CD4-positive, alpha-beta T cell treated with Interleukin-6 at 100 ng/mL for 8 hours (primary cell): ENCODE measurements at regions not wholly inside any gene's neighbourhood (a gene's known extent, or its start where the extent isn't known, plus 50 kb on each side); places are given as distances from the start of the nearest gene placed in this dataset.
"Not testable (repeated sequence)": the region's sequence is repeated elsewhere in the genome, so short reads cannot be mapped to it uniquely, and the experiment has no call there.

Source experiments
- DNase-seq: peaks from one replicate; pipeline ENCODE4 v3.0.0-alpha.2; 2020; ENCODE audit warnings: mixed read lengths, low spot score

DNA sequence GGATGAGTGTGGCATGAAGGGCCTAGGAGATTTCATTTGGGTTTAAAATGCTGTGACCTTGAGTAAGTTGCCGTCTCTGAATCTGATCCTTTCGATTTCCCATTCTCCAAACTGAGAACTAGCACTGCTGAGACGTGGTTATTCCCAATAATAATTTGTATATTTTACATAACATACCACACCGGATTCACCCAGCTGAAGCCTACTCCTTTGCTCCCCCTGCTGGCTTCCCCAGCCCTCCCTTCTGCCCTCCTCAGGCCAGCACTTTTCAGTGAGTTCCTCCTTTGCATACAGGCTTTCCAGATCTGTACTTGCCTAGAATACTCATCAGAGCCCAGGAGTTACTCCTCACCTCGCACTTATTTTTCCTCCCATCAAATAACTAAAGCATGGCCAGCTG is 255.1 kb downstream of the OR4F29 start:
- DNase-seq: not testable (repeated sequence)

GRCh38 chr1:191296-192049 is 260.0 kb downstream of the OR4F29 start:
- DNase-seq: peak; percentile 0

- not testable (repeated sequence) for DNase-seq
These were observed 260.8 kb downstream of the OR4F29 start for GRCh38 chr1:190678-191077.

DNA sequence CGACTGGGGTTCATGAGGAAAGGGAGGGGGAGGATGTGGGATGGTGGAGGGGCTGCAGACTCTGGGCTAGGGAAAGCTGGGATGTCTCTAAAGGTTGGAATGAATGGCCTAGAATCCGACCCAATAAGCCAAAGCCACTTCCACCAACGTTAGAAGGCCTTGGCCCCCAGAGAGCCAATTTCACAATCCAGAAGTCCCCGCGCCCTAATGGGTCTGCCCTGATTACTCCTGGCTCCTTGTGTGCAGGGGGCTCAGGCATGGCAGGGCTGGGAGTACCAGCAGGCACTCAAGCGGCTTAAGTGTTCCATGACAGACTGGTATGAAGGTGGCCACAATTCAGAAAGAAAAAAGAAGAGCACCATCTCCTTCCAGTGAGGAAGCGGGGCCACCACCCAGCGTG is 261.6 kb downstream of the OR4F29 start:
- DNase-seq: not testable (repeated sequence)

- not testable (repeated sequence) for DNase-seq
These were observed 262.2 kb downstream of the OR4F29 start for GRCh38 chr1:189270-189669.

GRCh38 chr1:187298-187697 is 264.2 kb downstream of the OR4F29 start:
- not testable (repeated sequence) for DNase-seq

- DNase-seq: not testable (repeated sequence)
These were observed 264.8 kb downstream of the OR4F29 start for GRCh38 chr1:186691-187131.

GRCh38 chr1:186223-186622 is 265.3 kb downstream of the OR4F29 start:
- DNase-seq: not testable (repeated sequence)

DNA sequence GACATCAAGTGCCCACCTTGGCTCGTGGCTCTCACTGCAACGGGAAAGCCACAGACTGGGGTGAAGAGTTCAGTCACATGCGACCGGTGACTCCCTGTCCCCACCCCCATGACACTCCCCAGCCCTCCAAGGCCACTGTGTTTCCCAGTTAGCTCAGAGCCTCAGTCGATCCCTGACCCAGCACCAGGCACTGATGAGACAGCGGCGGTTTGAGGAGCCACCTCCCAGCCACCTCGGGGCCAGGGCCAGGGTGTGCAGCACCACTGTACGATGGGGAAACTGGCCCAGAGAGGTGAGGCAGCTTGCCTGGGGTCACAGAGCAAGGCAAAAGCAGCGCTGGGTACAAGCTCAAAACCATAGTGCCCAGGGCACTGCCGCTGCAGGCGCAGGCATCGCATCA is 266.0 kb downstream of the OR4F29 start:
- DNase-seq: not testable (repeated sequence)

- not testable (repeated sequence) for DNase-seq
These were observed 267.2 kb downstream of the OR4F29 start for GRCh38 chr1:184336-184686.

- DNase-seq: not testable (repeated sequence)
These were observed 267.7 kb downstream of the OR4F29 start for GRCh38 chr1:183620-184335.

DNA sequence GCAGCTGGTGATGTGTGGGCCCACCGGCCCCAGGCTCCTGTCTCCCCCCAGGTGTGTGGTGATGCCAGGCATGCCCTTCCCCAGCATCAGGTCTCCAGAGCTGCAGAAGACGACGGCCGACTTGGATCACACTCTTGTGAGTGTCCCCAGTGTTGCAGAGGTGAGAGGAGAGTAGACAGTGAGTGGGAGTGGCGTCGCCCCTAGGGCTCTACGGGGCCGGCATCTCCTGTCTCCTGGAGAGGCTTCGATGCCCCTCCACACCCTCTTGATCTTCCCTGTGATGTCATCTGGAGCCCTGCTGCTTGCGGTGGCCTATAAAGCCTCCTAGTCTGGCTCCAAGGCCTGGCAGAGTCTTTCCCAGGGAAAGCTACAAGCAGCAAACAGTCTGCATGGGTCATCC is 268.4 kb downstream of the OR4F29 start:
- not testable (repeated sequence) for DNase-seq

- DNase-seq: not testable (repeated sequence)
These were observed 268.8 kb downstream of the OR4F29 start for GRCh38 chr1:182631-183030.

DNA sequence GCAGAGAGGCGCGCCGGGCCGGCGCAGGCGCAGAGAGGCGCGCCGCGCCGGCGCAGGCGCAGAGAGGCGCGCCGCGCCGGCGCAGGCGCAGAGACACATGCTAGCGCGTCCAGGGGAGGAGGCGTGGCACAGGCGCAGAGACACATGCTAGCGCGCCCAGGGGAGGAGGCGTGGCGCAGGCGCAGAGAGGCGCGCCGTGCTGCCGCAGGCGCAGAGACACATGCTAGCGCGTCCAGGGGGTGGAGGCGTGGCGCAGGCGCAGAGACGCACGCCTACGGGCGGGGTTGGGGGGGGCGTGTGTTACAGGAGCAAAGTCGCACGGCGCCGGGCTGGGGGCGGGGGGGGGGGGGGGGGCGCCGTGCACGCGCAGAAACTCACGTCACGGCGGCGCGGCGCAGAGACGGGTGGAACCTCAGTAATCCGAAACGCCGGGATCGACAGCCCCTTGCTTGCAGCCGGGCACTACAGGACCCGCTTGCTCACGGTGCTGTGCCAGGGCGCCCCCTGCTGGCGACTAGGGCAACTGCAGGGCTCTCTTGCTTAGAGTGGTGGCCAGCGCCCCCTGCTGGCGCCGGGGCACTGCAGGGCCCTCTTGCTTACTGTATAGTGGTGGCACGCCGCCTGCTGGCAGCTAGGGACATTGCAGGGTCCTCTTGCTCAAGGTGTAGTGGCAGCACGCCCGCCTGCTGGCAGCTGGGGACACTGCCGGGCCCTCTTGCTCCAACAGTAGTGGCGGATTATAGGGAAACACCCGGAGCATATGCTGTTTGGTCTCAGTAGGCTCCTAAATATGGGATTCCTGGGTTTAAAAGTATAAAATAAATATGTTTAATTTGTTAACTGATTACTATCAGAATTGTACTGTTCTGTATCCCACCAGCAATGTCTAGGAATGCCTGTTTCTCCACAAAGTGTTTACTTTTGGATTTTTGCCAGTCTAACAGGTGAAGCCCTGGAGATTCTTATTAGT is 269.9 kb downstream of the OR4F29 start:
- peak; percentile 57 for DNase-seq

GRCh38 chr1:180749-181205 is 270.7 kb downstream of the OR4F29 start:
- DNase-seq: peak; percentile 1

- DNase-seq: not testable (repeated sequence)
These were observed 312.6 kb downstream of the OR4F29 start for GRCh38 chr1:138842-139241.

- DNase-seq: not testable (repeated sequence)
These were observed 313.8 kb downstream of the OR4F29 start for GRCh38 chr1:137664-138063.

DNA sequence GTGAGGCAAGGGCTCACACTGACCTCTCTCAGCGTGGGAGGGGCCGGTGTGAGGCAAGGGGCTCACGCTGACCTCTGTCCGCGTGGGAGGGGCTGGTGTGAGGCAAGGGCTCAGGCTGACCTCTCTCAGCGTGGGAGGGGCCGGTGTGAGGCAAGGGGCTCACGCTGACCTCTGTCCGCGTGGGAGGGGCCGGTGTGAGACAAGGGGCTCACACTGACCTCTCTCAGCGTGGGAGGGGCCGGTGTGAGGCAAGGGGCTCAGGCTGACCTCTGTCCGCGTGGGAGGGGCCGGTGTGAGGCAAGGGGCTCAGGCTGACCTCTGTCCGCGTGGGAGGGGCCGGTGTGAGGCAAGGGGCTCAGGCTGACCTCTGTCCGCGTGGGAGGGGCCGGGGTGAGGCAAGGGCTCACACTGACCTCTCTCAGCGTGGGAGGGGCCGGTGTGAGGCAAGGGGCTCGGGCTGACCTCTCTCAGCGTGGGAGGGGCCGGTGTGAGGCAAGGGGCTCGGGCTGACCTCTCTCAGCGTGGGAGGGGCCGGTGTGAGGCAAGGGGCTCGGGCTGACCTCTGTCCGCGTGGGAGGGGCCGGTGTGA is 315.0 kb downstream of the OR4F29 start:
- DNase-seq: not testable (repeated sequence)

- DNase-seq: not testable (repeated sequence)
These were observed 316.5 kb downstream of the OR4F29 start for GRCh38 chr1:134936-135335.

GRCh38 chr1:118440-118839 is 333.0 kb downstream of the OR4F29 start:
- not testable (repeated sequence) for DNase-seq

DNA sequence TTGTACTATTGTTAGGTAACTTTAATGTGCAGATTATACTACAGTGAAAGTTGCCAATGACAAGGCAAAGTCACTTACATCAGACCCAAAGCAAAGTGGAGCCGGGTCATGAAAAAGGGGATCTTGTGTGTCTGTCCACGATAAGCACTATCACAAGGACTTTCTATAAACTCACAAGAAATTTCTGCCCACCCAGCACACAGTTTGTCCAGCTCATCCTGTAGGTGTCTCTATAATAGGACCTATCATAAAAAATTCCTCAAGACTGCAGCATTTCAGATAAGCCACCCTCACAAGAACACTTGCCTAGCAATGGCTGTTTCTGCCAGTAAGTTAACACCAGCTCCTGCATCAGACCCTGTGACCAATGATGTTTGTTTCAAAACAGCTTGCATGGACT is 335.9 kb downstream of the OR4F29 start:
- not testable (repeated sequence) for DNase-seq

- not testable (repeated sequence) for DNase-seq
These were observed 346.7 kb downstream of the OR4F29 start for GRCh38 chr1:104776-105175.
